ENCODE measurements at regions not wholly inside any gene's neighbourhood (a gene's known extent, or its start where the extent isn't known, plus 50 kb on each side); places are given as distances from the start of the nearest gene placed in this dataset.

GRCh38 chr18:76153691-76154090, 341.4 kb downstream of the ZNF516 start:
- Histone ChIP-seq H3K4me3 (no peak overlapping the region), H3K36me3 (ENCODE audit: low read depth) (no peaks in the 10 kb centered on the region), H3K4me1 (replicated peaks; ENCODE audit: insufficient read depth) (no peaks in the 10 kb centered on the region), H3F3A (ENCODE audit: insufficient read depth, low read depth) (no peaks in the 10 kb centered on the region), H3K4me2 (no peak overlapping the region), H3K9me2 (ENCODE audit: insufficient read depth) (no peaks in the 10 kb centered on the region), H3K27me3 (ENCODE audit: insufficient read depth, low read depth) (peaks cover 63% of the 10 kb centered on the region), H2AFZ (no peak overlapping the region), H4K20me1 (ENCODE audit: insufficient read depth) (no peaks in the 10 kb centered on the region), H3K9me3 (ENCODE audit: insufficient read depth, low read depth) (no peaks in the 10 kb centered on the region), H3K79me2 (ENCODE audit: low read depth) (no peaks in the 10 kb centered on the region), H3K27ac (no peak overlapping the region)
- ChIA-PET POLR2A (ENCODE audit: unreplicated experiment) (no interaction called here), CTCF (no interaction called here)
- no peak for DNase-seq
- intact Hi-C loops (cut with micrococcal nuclease; ENCODE audit: unreplicated experiment) = no loop called here
- no peak for TF ChIP-seq EZH2 (IDR thresholded peaks at IDR 0.05; ENCODE audit: low read depth)
- TF ChIP-seq CTCF (conservative IDR thresholded peaks at IDR 0.05) = no peak
- no TSS peak for BruUV-seq (replicated peaks)

GRCh38 chr18:76149734-76150133, 345.3 kb downstream of the ZNF516 start:
- H3K4me1 ChIP-seq (replicated peaks; ENCODE audit: insufficient read depth) = no peaks in the 10 kb centered on the region
- H3K27me3 ChIP-seq (ENCODE audit: insufficient read depth, low read depth) = peaks cover 100% of the 10 kb centered on the region
- H3F3A ChIP-seq (ENCODE audit: insufficient read depth, low read depth) = no peaks in the 10 kb centered on the region
- TF ChIP-seq CTCF (conservative IDR thresholded peaks at IDR 0.05) (no peak), EZH2 (IDR thresholded peaks at IDR 0.05; ENCODE audit: low read depth) (no peak)
- no peak overlapping the region for H3K27ac ChIP-seq
- H3K9me3 ChIP-seq (ENCODE audit: insufficient read depth, low read depth) = no peaks in the 10 kb centered on the region
- H3K79me2 ChIP-seq (ENCODE audit: low read depth) = no peaks in the 10 kb centered on the region
- H3K9me2 ChIP-seq (ENCODE audit: insufficient read depth) = no peaks in the 10 kb centered on the region
- POLR2A ChIA-PET (ENCODE audit: unreplicated experiment) = no interaction called here
- no peaks in the 10 kb centered on the region for H3K36me3 ChIP-seq (ENCODE audit: low read depth)
- no peak for DNase-seq
- intact Hi-C loops (cut with micrococcal nuclease; ENCODE audit: unreplicated experiment) = no loop called here
- no peak overlapping the region for H2AFZ ChIP-seq
- no peak overlapping the region for H3K4me2 ChIP-seq
- CTCF ChIA-PET = no interaction called here
- BruUV-seq (replicated peaks) = no TSS peak
- no peak overlapping the region for H3K4me3 ChIP-seq
- H4K20me1 ChIP-seq (ENCODE audit: insufficient read depth) = no peaks in the 10 kb centered on the region

- Histone ChIP-seq H3F3A (ENCODE audit: insufficient read depth, low read depth) (no peaks in the 10 kb centered on the region), H3K4me1 (replicated peaks; ENCODE audit: insufficient read depth) (no peaks in the 10 kb centered on the region), H3K9me3 (ENCODE audit: insufficient read depth, low read depth) (no peaks in the 10 kb centered on the region), H2AFZ (no peak overlapping the region), H3K27ac (no peak overlapping the region), H3K4me2 (no peak overlapping the region), H3K79me2 (ENCODE audit: low read depth) (no peaks in the 10 kb centered on the region), H3K9me2 (ENCODE audit: insufficient read depth) (no peaks in the 10 kb centered on the region), H4K20me1 (ENCODE audit: insufficient read depth) (no peaks in the 10 kb centered on the region), H3K36me3 (ENCODE audit: low read depth) (no peaks in the 10 kb centered on the region), H3K27me3 (ENCODE audit: insufficient read depth, low read depth) (peaks cover 100% of the 10 kb centered on the region), H3K4me3 (no peak overlapping the region)
- ChIA-PET CTCF (no interaction called here), POLR2A (ENCODE audit: unreplicated experiment) (no interaction called here)
- intact Hi-C loops (cut with micrococcal nuclease; ENCODE audit: unreplicated experiment) = no loop called here
- no TSS peak for BruUV-seq (replicated peaks)
- DNase-seq = no peak
- TF ChIP-seq EZH2 (IDR thresholded peaks at IDR 0.05; ENCODE audit: low read depth) (no peak), CTCF (conservative IDR thresholded peaks at IDR 0.05) (no peak)
Observed at GRCh38 chr18:76149284-76149683, 345.8 kb downstream of the ZNF516 start.
